ENCODE measurements at regions not wholly inside any gene's neighbourhood (a gene's known extent, or its start where the extent isn't known, plus 50 kb on each side); places are given as distances from the start of the nearest gene placed in this dataset.
"Not testable (repeated sequence)": the region's sequence is repeated elsewhere in the genome, so short reads cannot be mapped to it uniquely, and the experiment has no call there.

DNA sequence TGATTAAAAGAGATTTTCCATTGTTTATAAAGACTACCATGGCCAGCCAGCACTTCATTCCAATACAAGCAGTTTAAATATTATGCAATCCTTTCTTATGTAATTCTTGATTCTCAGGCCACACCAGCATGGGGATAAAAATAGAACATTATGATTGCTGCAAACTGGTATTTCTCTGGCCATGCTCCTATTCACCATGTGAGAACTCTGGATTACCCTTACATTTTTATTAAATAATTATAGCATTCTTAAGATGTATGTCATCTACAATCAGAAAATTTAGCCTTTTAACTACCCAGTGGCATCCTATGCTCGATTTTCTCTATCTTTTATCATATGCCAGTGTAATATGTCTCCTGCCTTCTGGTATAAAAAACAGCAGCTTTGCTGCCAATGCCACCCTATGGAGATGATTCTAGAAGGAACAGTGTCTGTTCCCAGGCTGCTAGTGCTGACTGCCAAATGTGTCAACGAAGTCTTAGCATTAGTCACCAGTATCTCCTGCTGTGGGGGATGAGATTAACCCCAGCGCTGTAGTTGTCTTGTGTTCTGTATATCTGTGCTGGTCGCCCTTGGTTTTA is 501.4 kb downstream of the BCKDHB start:
- no peak for DNase-seq

DNA sequence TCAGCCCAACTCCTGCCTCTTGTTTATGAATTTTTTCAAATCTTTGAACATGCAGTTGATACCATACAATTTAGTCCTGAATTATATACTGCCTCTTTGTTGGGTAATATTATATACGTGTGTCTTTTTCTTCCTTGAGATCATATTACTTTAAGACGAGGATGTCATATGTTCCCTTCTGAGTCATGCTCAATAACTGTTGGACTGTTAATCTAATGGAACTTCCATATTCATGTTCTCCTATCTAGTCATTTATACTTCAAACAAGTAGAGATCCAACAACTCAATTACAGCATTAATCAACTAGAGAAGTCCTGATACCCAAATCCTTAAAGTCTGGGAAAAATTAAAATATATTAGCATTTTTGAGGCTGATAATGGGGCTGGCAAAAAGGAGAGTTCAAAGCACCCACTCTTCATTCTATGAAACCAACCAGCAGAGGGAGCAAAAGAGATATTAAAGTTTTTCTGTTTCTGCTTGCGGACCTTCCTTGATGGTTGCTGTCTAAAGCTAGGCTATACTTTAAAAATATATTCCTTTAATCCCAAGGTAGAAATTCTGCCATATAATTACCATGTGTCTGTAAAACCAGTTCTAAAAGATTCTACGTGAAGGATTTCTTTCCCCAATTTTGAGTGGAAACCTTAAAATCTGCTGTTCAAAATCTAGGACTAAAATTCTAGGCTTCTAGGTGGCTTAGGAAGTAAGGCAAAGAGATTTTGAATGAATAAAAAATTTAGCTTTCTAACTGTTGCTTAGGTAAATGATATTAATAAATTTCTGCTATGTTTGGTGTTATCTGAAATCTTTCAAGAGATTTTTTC is 498.9 kb downstream of the BCKDHB start:
- DNase-seq: no peak

GRCh38 chr6:80603679-80604078 is 497.2 kb downstream of the BCKDHB start:
- no peak for DNase-seq

DNA sequence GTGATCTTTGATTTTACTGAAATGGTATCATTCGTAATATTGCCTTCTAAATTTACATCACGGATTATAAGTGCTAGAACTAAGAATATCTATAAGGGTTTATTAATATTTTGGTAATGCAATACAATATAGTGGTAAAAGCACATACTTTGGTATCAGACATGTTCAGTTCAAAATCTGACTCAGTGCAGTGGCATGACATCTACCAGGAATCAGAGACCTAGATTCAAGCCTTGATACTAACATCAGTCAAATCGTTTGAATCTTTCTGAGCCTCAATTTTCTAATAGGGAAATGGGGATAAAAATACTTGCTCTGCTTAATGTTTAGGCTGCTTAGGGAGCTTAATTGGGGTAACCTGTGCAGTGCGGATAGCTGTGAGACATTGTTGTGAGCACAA is 488.0 kb downstream of the BCKDHB start:
- DNase-seq: no peak

DNA sequence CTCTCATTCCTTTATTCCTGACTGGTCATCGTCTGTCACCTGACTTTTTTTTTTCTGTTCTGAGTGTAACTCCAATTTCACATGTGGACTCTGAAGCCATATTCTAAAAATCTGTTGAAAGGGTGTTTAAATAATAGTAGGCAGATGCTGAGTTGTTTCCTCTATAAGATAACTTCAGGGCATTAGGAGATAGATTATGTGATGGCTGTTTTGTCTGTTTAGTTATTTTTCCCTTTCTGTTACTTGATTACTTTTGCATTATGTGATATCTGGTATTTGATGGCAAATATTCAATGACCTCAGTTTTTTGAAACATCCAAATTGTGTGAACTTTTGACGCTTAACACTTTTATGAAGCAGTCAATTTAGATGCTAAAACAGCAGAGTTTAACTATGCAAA is 486.0 kb downstream of the BCKDHB start:
- no peak for DNase-seq

DNA sequence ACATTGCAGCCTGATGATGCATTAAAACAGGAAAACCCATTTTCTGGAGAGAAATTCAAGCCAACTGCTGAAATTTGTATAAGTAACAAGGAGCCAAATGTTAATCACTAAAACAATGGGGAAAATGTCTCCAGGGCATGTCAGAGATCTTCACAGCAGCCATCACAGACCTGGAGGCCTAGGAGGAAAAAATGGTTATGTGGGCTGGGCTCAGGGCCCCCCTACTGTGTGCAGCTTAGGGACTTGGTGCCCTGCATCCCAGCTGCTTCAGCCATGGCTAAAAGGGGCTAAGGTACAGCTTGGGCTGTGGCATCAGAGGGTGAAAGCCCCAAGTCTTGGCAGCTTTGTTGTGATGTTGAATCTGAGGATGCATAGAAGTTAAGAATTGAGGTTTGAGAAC is 479.8 kb downstream of the BCKDHB start:
- no peak for DNase-seq

- no peak for DNase-seq
Measured at GRCh38 chr6:80579391-80580023, 473.0 kb downstream of the BCKDHB start.

DNA sequence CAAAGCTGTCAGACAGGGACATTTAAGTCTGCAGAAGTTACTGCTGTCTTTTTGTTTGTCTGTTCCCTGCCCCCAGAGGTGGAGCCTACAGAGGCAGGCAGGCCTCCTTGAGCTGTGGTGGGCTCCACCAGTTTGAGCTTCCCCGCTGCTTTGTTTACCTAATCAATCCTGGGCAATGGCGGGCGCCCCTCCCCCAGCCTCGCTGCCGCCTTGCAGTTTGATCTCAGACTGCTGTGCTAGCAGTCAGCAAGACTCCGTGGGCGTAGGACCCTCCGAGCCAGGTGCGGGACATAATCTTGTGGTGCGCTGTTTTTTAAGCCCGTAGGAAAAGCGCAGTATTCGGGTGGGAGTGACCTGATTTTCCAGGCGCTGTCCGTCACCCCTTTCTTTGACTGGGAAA is 466.8 kb downstream of the BCKDHB start:
- not testable (repeated sequence) for DNase-seq

GRCh38 chr6:80566361-80566760 is 459.9 kb downstream of the BCKDHB start:
- no peak for DNase-seq

DNA sequence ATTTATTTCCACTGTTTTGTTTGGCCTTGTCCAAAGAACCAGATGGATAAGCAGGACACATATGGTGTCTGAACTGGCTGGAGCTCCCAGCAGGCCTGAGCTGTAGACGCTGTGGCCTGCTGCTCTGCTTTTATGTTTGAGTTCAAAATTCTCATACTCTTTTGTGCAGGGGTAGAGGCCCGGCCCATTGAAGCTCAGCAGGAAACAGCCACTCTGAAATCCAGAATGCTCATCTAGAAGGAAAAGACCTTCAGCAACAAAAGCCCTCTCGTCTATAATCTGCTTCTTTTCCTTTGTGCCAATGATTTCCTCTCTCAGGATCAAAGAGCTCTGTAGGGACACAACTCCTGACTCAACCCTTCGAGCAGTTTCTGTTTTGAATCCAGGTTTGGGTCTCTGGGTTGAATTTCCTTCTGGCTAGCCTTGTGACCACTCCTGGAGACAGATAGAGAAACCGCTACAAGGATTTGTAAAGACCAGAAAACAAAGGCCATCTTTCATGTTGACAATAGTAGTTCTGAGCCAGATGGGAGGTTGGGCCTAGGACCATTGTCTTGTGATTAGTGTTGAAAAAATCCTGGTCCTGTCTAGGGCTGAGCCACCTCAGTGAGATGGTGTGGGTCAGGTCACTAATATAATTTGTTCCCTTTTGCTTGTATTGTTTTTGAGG is 446.7 kb downstream of the BCKDHB start:
- no peak for DNase-seq

DNA sequence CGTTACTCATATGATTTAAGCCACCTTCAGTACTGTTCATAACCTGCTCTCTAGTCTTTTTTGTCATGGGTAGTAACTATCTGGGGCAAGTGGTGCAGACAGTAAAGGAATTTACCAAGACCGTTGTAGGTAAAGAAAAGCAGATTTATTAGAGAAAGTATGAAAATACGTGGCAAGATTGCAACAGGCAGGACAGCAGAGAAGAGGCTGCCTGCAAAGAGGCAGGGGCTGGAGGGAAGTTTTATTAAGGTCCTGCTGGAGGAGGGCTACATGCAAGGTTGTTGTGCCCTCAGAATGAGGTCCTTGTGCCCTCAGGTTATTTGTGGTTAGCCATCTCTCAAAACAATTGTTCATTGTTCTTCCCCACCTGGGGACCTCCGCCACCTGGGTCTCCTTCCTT is 444.3 kb downstream of the BCKDHB start:
- no peak for DNase-seq

DNA sequence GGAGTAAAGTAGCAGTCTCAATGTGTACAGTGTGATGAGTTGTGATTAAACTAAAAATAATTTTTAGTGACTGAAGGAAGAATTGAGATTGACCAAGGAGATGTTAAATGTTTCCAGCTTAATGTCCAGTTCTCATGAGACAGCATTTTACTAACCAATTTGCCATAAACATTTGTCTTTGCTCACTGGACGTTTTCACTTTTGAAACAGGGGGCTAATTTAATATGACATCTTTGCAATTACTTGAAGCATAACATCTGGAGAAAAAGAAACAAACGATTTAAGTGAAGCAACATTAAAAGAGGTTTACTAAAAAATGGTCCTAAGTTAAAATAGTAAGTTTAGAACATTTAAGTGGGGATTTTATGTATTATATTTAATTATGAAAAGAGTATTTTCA is 443.8 kb downstream of the BCKDHB start:
- no peak for DNase-seq

DNA sequence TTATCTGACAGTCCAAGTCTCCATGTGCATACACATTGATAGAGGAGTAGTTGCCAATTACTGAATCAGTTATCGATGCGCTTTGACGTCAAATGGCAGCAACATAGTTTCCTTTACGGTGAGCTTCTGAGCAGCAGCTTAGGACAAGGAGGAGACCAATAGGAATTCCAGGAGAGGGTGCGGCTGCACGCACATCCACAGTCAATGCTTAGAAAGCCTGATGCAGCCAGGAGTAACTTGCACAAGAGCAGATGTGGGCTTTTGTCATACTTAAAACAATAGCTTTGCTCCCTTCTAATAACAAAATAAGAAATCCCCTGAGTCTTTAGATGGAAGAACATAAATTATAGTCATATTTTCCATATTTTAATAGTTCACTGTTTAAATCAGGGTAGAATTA is 442.1 kb downstream of the BCKDHB start:
- DNase-seq: no peak

- no peak for DNase-seq
Measured at GRCh38 chr6:80547827-80548226, 441.4 kb downstream of the BCKDHB start.

- DNase-seq: no peak
Measured at GRCh38 chr6:80544976-80545722, 438.7 kb downstream of the BCKDHB start.

DNA sequence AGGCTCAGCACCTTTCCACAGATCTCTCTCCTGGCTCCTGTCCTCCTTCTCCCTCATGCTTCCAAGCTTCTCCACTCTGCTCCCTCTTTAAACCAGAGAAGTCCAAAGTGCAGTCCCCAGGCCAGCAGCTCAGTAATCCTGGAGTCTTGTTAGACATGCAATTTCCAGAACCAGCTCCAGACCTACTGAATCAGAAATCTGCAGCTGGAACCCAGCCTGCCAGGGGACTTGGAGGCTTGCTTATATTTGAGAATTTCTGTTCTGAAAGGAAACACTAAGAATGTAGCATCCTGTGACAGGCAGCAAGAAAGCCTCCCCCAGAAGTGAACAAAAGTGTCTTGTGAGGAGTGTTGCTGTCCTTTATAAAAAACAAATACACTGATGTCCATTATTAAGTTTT is 438.1 kb downstream of the BCKDHB start:
- no peak for DNase-seq

DNA sequence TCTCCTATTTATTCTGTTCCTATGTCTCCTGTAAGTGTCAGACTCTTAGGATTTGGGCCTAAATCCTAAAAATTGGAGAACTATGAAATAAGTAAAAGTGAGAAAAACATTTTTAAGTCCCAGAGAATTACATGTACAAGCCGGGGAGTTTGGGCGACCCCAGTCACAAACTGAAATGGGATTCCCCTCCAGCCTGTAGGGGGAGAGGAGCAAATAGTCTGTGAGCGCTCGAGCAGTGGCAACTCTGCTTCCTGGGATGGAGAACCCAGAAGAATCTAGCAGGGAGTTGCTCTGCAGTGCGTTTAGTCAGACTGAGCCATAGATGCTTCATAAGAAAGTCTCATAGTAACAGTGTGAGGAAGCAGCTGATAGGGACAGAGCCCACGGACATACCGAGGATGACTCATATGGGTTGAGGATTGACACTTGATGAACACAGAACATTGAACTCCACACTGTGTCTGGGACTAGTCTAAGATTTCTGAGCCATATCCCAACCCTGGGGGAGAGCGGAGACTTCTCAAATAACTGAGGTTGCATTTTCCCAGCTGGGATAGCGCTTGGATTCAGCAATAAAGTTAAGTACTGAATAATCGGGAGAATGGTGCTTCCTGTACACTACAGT is 437.2 kb downstream of the BCKDHB start:
- no peak for DNase-seq

- no peak for DNase-seq
Measured at GRCh38 chr6:80543151-80543550, 436.7 kb downstream of the BCKDHB start.

DNA sequence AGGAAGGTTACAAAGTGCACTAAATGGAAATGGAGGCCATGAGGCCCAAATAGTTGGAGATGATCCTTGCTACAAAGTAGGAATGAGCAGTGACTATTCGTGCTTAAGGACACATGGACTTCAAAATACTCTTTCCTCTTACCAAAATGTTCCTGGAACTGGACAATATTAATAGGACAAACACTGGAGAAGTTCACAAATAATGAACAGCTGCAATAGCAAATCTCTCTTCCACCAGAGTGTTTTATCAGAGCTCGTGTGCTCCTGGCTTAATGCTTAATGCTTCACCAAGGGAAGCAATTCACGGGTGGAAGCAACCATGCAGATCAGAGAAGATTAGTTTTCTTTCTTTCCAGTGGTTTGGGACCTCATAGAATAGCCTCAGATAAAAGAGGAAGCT is 435.4 kb downstream of the BCKDHB start:
- no peak for DNase-seq

DNA sequence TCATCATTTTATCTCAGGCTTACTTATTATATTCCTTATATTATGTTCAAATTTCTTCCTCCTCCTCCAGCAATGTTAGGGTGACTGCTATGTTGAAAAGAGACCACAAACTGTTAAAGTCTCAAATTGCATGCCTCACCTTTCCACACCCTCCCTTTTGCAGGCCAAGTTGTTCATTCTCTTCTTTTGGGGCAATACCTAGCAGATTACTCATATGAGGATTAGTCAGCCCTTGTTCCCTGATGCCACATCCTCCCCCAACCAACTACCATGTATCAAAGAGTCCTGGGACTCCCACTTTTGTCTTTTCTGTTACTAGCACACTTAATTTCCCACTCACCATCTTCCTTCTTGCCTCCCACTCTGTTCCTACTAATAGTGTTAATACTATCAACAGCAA is 434.7 kb downstream of the BCKDHB start:
- peak in 1 of 5 donors; percentile 44 for DNase-seq

DNA sequence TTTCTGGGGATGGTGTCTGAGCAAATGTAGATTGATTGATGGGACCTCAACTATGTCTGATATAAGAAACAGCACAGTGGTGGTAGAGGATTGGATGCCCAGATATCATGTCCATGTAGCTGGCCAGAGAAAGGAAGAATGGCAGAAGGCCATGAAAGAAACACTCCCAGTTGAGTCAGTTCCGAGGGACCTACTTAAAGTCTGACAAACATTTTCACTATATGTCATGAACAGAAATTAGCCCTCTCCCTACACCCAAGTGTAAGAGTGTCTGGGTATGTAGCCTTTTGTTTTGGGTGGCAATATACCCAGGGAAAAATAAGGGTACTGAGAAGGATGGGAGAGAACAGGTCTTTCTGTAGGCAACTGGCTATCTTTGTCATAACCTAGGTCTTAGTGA is 434.2 kb downstream of the BCKDHB start:
- no peak for DNase-seq
